HG03103 (cell line): ENCODE measurements at regions not wholly inside any gene's neighbourhood (a gene's known extent, or its start where the extent isn't known, plus 50 kb on each side); places are given as distances from the start of the nearest gene placed in this dataset.

Experiments used
- ATAC-seq: cut with Tn5 transposase; IDR thresholded peaks from one replicate; pipeline ENCODE4 v1.9.1; 2021; ENCODE audit warnings: low read depth; ENCODE audit not compliant: unreplicated experiment

DNA sequence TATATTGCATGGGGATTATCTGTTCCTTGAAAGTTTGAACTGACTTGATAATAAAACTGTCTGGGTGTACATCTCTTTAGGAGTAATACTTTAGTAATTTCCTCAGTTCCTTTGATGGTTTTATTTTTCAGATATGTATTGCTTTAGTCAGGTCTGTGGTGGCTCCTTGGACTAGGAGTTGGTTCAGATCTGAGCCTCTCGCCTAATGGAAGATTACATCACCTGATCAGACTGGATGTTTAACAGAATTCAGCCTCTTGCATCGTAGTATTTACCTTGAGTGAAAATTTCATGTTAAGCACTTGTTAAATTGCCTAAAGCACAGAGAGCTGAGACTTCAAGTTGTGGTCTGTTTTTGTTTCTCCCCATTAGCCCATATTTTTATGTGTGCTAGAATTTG lies 267.3 kb downstream of the MAP2K4 start:
- no peak for ATAC-seq

GRCh38 chr17:12290207-12290606 lies 269.5 kb downstream of the MAP2K4 start:
- no peak for ATAC-seq

DNA sequence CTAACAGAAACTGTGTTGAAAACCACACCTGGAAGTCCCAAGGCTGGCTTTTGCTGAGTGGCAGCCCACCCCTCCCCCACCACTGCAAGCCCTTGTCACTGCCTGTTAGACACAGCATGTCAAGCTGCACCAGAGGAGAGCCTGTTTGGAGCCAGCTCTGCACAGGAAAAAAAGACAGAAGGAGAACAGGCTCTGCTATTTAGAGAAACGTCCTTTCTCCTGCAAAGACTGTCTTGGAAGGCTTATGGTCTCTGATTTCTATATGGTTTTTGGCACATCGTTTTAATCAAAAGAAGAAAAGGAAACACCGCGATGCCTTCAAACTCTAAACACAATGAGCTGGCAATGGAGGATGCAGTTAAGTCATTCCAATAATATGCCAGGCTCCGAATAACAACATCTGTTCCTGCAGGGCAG lies 275.5 kb downstream of the MAP2K4 start:
- ATAC-seq: no peak

GRCh38 chr17:12301551-12301950 lies 280.9 kb downstream of the MAP2K4 start:
- no peak for ATAC-seq

GRCh38 chr17:12302711-12303110 lies 282.0 kb downstream of the MAP2K4 start:
- no peak for ATAC-seq

DNA sequence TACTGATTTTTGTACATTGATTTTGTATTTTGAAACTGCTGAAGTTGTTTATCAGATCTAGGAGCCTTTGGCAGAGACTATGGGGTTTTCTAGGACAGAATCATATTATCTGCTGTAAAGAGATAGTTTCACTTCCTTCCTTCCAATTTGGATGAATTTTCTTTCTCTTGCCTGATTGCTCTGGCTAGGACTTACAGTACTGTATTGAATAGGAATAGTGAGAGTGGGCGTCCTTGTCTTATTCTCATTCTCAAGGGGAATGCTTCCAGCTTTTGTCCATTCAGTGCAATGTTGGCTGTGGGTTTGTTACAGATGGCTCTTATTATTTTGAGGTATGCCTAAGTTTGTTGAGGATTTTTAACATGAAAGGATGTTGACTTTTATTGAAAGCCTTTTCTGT lies 290.1 kb downstream of the MAP2K4 start:
- ATAC-seq: no peak

GRCh38 chr17:12312692-12313091 lies 292.0 kb downstream of the MAP2K4 start:
- no peak for ATAC-seq

- ATAC-seq: no peak
These were observed 293.1 kb downstream of the MAP2K4 start for GRCh38 chr17:12313786-12314185.

DNA sequence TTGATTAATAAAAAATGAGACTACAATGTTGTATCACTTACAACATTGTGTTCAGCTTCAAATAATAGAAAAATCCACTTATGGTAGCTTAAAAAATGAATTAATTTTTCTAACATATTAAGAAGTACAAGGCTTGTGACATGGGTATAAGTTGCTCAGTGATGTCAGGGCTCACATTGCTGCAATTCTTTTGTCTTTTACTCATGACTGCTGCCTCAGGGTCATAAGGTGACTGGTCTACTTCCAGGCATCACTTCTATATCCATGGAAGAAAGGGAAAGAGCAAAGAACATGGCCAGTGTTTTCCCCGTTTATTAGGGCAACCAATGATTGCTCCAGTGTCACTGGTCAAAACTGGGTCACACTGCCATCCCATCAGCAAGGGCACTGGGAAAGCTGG lies 295.3 kb downstream of the MAP2K4 start:
- no peak for ATAC-seq

DNA sequence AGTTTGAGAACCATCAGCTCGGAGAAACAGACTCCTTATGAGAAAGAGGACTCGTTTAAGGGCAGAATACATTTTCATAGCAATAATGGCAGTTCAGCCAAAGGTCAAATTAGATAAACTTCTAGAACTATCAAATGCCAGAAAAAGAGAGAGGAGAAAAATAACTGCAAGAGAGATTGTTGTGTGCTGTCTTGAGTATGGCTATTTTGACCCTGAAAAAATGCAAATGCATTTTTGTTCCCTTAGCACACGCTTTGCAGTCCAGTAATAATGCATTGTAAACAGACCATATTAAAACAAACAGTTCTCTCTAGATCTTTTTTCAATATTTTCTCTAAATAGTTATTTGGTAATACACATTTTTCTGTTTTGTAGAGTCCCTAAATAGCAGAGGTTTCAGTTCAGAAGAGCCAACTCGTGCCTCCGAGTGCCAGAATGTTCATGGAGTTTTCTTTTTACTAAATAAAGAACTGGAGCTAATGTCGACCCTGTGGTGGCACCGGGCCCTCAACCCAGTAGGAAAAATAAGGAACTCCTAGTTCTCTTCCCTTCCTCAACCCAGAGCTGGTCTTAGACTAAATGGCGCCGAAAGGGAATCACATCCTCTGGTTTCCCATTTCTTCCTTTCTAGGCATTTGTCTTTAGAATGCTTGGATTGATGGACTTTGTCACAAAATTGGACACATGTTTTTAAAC lies 298.0 kb downstream of the MAP2K4 start:
- ATAC-seq: no peak

GRCh38 chr17:12320286-12320685 lies 299.6 kb downstream of the MAP2K4 start:
- ATAC-seq: no peak

DNA sequence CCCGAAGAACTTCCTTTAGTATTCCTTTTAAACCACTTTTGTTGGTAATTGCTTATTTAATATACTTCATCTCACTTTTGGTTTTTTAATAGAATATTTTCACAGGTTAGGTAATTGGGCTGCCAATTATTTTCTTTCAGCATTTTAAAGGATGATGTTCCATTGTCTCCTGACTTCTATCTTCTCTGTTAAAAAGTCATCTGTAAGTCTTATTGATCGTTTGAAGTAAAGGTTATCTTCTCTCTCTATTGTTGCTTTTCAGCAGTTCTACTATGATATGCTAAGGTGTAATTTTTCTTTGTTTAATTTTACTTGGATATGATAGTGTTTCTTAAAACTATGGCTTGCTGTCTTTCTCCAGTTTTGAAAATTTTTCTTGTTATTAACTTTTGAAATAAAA lies 307.5 kb downstream of the MAP2K4 start:
- ATAC-seq: no peak

- ATAC-seq: no peak
These were observed 309.8 kb downstream of the MAP2K4 start for GRCh38 chr17:12330456-12330855.

GRCh38 chr17:12341328-12341727 lies 320.7 kb downstream of the MAP2K4 start:
- ATAC-seq: no peak

- no peak for ATAC-seq
These were observed 321.5 kb downstream of the MAP2K4 start for GRCh38 chr17:12342161-12342560.

DNA sequence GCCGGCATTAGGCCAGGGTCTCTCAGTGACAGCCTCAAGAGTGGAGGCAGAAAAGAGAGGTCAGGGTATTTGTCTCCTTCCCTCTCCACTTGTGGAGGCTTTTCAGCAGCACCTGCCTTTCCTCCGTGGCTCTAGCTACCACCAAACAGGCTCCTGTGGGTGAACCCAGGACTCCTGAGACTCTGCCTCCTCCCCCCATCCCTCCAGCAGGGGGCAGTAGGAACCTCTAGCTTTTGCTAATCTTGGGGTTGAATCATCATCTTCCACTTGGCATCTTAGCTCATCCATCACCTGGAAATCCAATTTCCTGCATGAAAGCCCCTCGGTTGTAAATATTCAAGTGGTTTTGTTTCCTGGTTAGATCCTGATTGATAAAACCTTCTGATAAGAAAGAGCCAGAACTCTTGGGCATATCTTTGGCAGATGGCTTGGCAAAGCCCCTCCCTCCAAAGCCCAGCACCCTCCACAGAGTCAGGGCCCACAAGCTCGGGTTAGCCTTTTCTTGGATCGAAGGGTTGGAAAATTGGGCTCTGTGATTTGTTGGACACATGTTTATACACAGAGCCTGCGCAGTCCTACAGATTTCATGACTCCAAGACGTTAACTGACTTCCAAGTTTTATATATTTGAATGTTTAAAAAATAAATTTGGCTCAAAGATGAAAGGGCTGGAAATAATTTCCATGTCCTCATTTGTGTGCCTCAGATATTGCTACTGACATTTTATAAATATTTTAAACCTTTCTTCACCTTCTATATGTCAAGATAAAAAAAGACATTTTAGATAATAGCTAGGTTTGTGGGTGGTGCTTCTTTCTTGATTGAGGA lies 322.1 kb downstream of the MAP2K4 start:
- ATAC-seq: no peak

- ATAC-seq: no peak
These were observed 317.2 kb upstream of the MYOCD start for GRCh38 chr17:12348476-12348875.

DNA sequence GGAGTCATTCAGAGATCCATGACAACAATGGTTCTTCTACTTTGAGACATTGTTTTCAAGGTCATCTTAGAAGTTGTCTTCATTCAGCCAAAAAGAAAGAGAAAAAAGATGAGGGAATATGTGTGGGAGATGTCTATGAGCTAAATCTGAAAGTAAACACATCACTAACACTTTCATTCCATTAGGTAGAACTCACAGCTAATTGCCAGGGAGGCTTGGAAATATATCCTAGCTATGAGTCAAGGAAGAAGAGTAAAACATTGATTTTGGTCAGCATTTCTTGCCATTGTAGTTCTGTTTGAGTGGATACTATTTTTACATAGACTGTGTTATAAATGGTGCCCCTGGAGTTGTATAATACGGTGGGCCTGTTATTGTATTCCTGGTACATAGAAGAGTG lies 316.4 kb upstream of the MYOCD start:
- ATAC-seq: no peak

DNA sequence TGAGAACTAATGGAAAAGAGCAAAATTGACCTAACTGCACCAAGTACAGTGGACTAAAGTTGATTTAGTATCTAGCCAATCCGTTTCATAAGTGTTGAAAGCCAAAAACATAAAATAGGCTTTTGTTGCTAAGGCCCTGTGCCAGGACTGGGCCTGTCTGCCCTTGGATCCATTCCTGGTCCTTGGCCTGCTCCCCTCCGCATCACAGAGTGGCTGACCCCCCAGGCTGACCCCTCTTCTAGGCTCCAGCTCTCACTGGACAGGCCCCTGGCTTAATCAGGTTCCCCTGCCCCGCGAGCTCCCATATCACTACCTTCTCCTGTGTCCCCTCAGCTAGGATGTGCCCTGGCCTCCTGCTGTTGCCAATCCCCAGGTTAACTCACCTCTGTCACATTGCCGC lies 313.6 kb upstream of the MYOCD start:
- ATAC-seq: no peak

- no peak for ATAC-seq
These were observed 308.1 kb upstream of the MYOCD start for GRCh38 chr17:12357600-12357999.

DNA sequence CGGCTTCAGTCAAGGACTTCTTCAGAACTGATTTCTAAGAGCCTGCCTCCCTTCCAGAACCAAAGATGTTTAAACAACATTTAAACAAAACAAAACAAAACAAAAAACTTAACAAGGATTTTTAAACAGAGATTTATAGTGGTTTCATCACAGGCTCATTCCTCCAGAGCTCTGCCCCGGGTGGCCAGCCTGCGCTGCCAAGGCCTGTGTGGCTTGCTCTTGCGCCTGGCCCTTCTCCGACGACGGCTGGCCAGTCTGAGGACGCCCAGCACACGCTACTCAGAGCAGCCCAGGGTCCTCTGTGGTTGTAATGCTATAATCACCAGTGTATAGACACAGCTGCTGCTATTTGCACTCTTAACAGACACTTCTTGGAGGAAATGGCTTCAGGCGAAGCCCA lies 307.2 kb upstream of the MYOCD start:
- no peak for ATAC-seq

DNA sequence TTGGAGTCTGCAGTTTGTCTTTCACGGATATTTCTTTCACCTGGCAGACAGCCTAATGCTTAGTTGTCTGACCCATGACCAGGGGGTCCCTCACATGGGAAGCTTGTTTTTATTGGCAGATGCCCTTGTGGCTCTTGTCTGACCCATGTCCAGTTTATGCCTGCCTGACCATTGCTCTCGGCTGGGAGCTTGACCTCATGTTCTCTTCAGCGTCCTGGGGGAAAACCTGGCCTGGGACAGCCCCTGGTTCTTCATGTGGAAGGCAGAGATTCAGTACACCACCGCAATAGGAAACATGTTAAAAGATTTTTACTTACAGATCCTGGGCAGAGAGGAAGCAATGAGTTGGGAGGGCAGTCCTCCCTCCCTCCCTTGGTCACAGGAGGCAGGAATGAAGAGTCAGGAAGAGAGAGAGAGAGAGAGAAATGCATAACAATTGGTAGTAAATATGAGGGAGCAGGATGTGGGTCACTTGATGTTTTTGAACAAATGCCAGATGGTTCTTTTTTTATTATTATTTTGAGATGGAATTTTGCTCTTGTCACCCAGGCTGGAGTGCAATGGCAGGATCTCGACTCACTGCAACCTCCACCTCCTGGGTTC lies 302.7 kb upstream of the MYOCD start:
- no peak for ATAC-seq
